Breast epithelium (tissue), 4 donors: ENCODE measurements at regions not wholly inside any gene's neighbourhood (a gene's known extent, or its start where the extent isn't known, plus 50 kb on each side); places are given as distances from the start of the nearest gene placed in this dataset.

Experiments used
- DNase-seq, 2 donors: peaks; one replicate each; pipeline ENCODE4 v3.0.0-alpha.2; 2019; ENCODE audit warnings: low spot score in 2 of 2
- H3K27ac ChIP-seq, 2 donors: fragments of 200-600 bp; sonication (generic) in 1 of 2; one replicate each; pipeline ENCODE4 v1.5.1; 2016 to 2019; ENCODE audit warnings: mild to moderate bottlenecking in 1 of 2
- H3K27me3 ChIP-seq, 2 donors: fragments of 200-600 bp; sonication (generic) in 1 of 2; one replicate each; pipeline versions ENCODE4 v1.5.1 to v1.6.0; 2017 to 2019; ENCODE audit warnings: control low read depth in 1 of 2, mild to moderate bottlenecking in 1 of 2
- H3K36me3 ChIP-seq: fragments of 200-600 bp; one replicate; pipeline ENCODE4 v1.5.1; 2019
- H3K4me1 ChIP-seq, 2 donors: fragments of 200-600 bp; sonication (generic); one replicate each; pipeline ENCODE4 v1.5.1; 2016 to 2019; ENCODE audit warnings: control low read depth in 1 of 2
- H3K4me3 ChIP-seq, 3 donors: fragments of 200-600 bp; sonication (generic); 1 replicate in 2 of 3; 2 replicates in 1 of 3; pipeline ENCODE4 v1.5.1; 2016 to 2019; ENCODE audit warnings: mild to moderate bottlenecking in 3 of 3, moderate library complexity in 2 of 3
- H3K9me3 ChIP-seq, 2 donors: fragments of 200-600 bp; sonication (generic) in 1 of 2; one replicate each; pipeline ENCODE4 v1.5.1; 2016 to 2019; ENCODE audit warnings: control low read depth in 1 of 2
- POLR2A ChIP-seq: fragments of 450-650 bp; IDR thresholded peaks from one replicate; pipeline ENCODE4 v1.6.1; 2016; ENCODE audit warnings: antibody characterized with exemption, mild to moderate bottlenecking, moderate library complexity
- POLR2AphosphoS5 ChIP-seq, 3 donors: sonication (generic); formaldehyde crosslinking; IDR thresholded peaks; one replicate each; pipeline ENCODE4 v1.6.1; 2017; ENCODE audit warnings: antibody characterized with exemption in 3 of 3
- intact Hi-C: fragments of 100-400 bp; cut with DNase I; formaldehyde crosslinking; loops from one replicate; pipeline ENCODE4 v1.15.1; 2023; ENCODE audit warnings: low total_unique reads
- TF ChIP-seq, protein P1 (sequence below), 3 donors: fragments of 450-650 bp; IDR thresholded peaks; one replicate each; pipeline ENCODE4 v1.5.1; 2016 to 2017; ENCODE audit warnings: antibody characterized with exemption in 3 of 3, mild to moderate bottlenecking in 3 of 3, moderate library complexity in 3 of 3

DNA sequence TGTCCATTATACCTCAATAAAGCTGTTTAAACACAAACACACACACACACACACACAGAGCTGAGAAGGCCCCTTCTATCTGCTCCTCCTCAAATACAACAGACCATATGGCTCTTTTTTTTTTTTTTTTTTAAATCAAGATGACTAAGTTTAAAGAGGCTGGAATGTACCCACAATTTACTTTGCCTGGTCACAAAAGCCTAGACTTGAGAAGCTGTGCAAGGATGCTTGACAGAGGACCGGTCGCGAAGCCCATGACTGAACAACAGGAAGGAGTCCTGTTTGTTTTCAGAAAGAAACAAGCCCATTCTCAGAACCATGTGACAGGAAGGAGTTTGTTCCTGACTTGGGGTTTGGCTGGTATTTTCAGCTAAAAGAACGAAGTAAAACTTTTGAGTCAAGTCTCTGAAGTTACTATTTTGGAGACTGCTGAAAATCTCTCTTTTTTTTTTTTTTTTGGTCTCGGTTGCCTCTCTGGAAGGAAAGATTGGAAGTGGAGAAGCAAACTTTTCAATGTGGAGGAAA, 650.9 kb upstream of the TENM3 start:
- H3K27ac ChIP-seq = no peak overlapping the region

DNA sequence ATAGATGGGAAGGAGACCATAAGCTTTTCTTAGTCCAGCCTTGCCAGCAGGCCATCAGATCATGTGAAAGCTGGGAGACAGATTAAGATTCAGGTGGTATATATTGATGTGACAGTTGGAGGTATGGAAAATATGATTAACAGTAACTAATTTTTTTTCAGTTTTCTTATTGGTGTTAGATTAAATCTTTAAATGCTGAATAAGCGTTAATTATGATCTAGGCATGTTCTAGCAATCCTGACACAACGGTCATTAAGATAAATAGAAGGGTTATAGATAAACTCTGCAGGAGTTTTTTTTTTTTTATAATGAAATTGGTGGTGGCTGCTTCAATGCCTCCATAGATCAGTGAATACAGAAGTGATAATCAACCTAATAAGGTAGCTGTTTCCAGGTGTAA, 649.5 kb upstream of the TENM3 start:
- Histone ChIP-seq H3K27me3 (no peaks in the 10 kb centered on the region), H3K4me1 (no peaks in the 10 kb centered on the region), H3K9me3 (no peaks in the 10 kb centered on the region), H3K36me3 (no peaks in the 10 kb centered on the region), H3K4me3 (no peak overlapping the region), H3K27ac (no peak overlapping the region)
- DNase-seq = no peak
- intact Hi-C loops = no loop called here
- no peak for TF ChIP-seq POLR2AphosphoS5 (IDR thresholded peaks at IDR 0.05)
- TF ChIP-seq, protein P1, sequence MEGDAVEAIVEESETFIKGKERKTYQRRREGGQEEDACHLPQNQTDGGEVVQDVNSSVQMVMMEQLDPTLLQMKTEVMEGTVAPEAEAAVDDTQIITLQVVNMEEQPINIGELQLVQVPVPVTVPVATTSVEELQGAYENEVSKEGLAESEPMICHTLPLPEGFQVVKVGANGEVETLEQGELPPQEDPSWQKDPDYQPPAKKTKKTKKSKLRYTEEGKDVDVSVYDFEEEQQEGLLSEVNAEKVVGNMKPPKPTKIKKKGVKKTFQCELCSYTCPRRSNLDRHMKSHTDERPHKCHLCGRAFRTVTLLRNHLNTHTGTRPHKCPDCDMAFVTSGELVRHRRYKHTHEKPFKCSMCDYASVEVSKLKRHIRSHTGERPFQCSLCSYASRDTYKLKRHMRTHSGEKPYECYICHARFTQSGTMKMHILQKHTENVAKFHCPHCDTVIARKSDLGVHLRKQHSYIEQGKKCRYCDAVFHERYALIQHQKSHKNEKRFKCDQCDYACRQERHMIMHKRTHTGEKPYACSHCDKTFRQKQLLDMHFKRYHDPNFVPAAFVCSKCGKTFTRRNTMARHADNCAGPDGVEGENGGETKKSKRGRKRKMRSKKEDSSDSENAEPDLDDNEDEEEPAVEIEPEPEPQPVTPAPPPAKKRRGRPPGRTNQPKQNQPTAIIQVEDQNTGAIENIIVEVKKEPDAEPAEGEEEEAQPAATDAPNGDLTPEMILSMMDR (IDR thresholded peaks at IDR 0.05) = no peak
- TF ChIP-seq POLR2A = no peak

More for the DNA sequence above, 650.9 kb upstream of the TENM3 start:
- intact Hi-C loops = no loop called here
- H3K9me3 ChIP-seq = no peaks in the 10 kb centered on the region
- no peak overlapping the region for H3K4me3 ChIP-seq
- no peak for TF ChIP-seq POLR2A
- TF ChIP-seq POLR2AphosphoS5 (IDR thresholded peaks at IDR 0.05) = no peak
- H3K4me1 ChIP-seq = no peaks in the 10 kb centered on the region
- H3K36me3 ChIP-seq = no peaks in the 10 kb centered on the region
- H3K27me3 ChIP-seq = no peaks in the 10 kb centered on the region
- DNase-seq = no peak

DNA sequence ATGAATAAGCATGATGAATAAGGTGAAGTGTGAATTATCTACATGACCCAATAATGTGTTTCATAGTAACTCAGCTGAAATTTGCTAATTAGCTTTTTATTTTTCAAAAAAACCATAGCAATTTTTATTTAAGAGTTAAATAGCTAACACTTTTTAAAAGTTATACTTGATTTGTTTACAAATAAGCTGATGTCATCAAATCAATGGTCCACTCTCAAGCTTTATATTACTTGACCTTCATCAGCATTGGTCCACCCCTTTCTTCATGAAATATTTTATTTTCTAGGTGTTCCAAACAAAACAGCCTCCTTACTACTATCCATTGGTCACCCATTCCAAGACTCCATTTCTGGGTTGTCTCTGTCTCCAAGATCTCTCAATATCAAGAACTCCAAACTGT, 649.0 kb upstream of the TENM3 start:
- Histone ChIP-seq H3K4me3 (no peak overlapping the region), H3K4me1 (no peaks in the 10 kb centered on the region), H3K27ac (no peak overlapping the region), H3K27me3 (no peaks in the 10 kb centered on the region), H3K9me3 (no peaks in the 10 kb centered on the region), H3K36me3 (no peaks in the 10 kb centered on the region)
- intact Hi-C loops = no loop called here
- DNase-seq = no peak
- TF ChIP-seq POLR2AphosphoS5 (IDR thresholded peaks at IDR 0.05) = no peak
- TF ChIP-seq, protein P1 (IDR thresholded peaks at IDR 0.05) = no peak

DNA sequence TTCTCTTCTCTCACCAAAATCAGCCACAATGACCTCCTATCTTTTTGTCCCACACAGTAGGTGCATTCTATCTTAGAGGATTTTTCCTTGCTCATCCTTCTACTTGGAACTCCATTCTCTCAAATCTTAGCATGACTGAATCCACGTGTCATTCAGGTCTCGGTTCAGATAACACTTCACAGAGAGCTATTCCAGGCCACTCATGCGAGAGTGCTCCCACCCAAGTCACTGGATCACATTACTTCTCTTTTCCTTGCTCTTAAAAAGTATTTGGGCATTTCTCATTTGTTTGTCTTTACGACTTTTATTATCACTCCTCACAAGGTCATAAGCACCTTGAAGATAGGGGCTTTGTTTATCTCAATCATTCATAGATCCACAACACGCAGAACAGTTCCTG, 647.5 kb upstream of the TENM3 start:
- intact Hi-C loops = no loop called here
- H3K4me1 ChIP-seq = no peaks in the 10 kb centered on the region
- no peak overlapping the region for H3K4me3 ChIP-seq
- no peaks in the 10 kb centered on the region for H3K9me3 ChIP-seq
- no peak for TF ChIP-seq POLR2A
- H3K27me3 ChIP-seq = no peaks in the 10 kb centered on the region
- no peaks in the 10 kb centered on the region for H3K36me3 ChIP-seq
- H3K27ac ChIP-seq = no peak overlapping the region
- no peak for DNase-seq

DNA sequence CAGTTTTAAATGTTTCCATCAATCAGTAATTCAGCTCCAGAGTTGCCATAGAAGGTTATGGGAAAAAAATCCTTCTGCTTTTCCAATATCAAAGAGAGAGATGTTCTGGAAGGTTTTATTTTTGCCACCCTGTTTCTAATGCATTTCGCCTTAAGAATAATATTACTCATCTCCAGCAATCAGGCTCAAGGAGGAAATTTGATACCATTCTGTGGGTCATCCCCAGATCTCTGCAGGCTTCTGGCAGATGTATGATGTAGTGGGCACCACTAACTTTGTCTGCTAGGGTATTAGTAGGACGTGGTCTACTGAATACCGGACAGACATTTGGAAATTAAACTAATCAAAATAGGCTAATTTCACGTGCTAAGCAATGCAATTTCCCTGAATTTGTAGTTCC, 645.4 kb upstream of the TENM3 start:
- DNase-seq = no peak
- Histone ChIP-seq H3K4me3 (no peak overlapping the region), H3K36me3 (no peaks in the 10 kb centered on the region), H3K9me3 (no peaks in the 10 kb centered on the region), H3K4me1 (no peaks in the 10 kb centered on the region), H3K27me3 (no peaks in the 10 kb centered on the region), H3K27ac (no peak overlapping the region)
- intact Hi-C loops = no loop called here
- TF ChIP-seq POLR2AphosphoS5 (IDR thresholded peaks at IDR 0.05) = no peak
- TF ChIP-seq, protein P1 (IDR thresholded peaks at IDR 0.05) = no peak
- TF ChIP-seq POLR2A = no peak

DNA sequence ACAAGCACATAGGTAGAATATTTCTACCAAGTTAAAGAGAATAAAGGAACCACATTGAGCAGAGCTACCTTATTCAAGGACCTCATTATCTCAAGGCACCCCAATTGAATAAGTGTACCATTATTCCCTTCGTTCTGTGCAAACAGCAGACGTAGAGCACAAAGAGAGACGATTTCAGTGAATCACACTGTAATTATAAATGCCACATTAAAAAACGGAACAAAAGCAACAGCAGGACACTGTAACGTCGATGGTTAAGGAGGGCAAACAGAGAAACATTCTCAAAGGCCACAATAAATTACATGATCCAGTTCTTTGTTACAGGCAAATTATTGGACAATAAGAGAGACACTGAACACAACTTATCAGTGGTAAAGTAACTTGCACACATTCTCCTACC, 644.1 kb upstream of the TENM3 start:
- H3K27me3 ChIP-seq = no peaks in the 10 kb centered on the region
- H3K9me3 ChIP-seq = no peaks in the 10 kb centered on the region
- DNase-seq = no peak
- no peak overlapping the region for H3K4me3 ChIP-seq
- no peaks in the 10 kb centered on the region for H3K4me1 ChIP-seq
- H3K27ac ChIP-seq = no peak overlapping the region
- H3K36me3 ChIP-seq = no peaks in the 10 kb centered on the region
- TF ChIP-seq, protein P1 (IDR thresholded peaks at IDR 0.05) = no peak
- TF ChIP-seq POLR2A = no peak
- TF ChIP-seq POLR2AphosphoS5 (IDR thresholded peaks at IDR 0.05) = no peak
- intact Hi-C loops = no loop called here
